ENCODE measurements at regions not wholly inside any gene's neighbourhood (a gene's known extent, or its start where the extent isn't known, plus 50 kb on each side); places are given as distances from the start of the nearest gene placed in this dataset.

- H3K9me2 ChIP-seq (replicated peaks; ENCODE audit: control insufficient read depth, low read length) = no peaks in the 10 kb centered on the region
- TF ChIP-seq EZH2phosphoT487 (IDR thresholded peaks at IDR 0.05; ENCODE audit: borderline replicate concordance, low read length) (no peak), CTCF (IDR thresholded peaks at IDR 0.05; ENCODE audit: low read depth, low read length, poor library complexity, severe bottlenecking) (no peak)
- H3K4me3 ChIP-seq (ENCODE audit: low read length) = no peak overlapping the region
- no peaks in the 10 kb centered on the region for H3K79me2 ChIP-seq (ENCODE audit: control insufficient read depth, low read length)
- H3K27ac ChIP-seq (ENCODE audit: low read depth, low read length) = no peak overlapping the region
- no peaks in the 10 kb centered on the region for H3K27me3 ChIP-seq (ENCODE audit: control insufficient read depth, low read length)
- no peaks in the 10 kb centered on the region for H3K4me1 ChIP-seq (ENCODE audit: control insufficient read depth, low read length)
- no peaks in the 10 kb centered on the region for H3K9me3 ChIP-seq (ENCODE audit: control insufficient read depth, insufficient read depth, low read length)
- no peaks in the 10 kb centered on the region for H4K20me1 ChIP-seq (ENCODE audit: control insufficient read depth, insufficient read depth, low read depth, low read length)
- H3F3A ChIP-seq (ENCODE audit: control insufficient read depth, insufficient read depth) = no peaks in the 10 kb centered on the region
- H3K4me2 ChIP-seq (ENCODE audit: low read length) = no peak overlapping the region
- H3K36me3 ChIP-seq (ENCODE audit: control insufficient read depth, low read length) = no peaks in the 10 kb centered on the region
Measured at GRCh38 chr1:5563861-5564577, 428.2 kb downstream of the NPHP4 start.

- H4K20me1 ChIP-seq (ENCODE audit: control insufficient read depth, insufficient read depth, low read depth, low read length) = no peaks in the 10 kb centered on the region
- H3K27ac ChIP-seq (ENCODE audit: low read depth, low read length) = no peak overlapping the region
- no peak overlapping the region for H3K4me2 ChIP-seq (ENCODE audit: low read length)
- no peaks in the 10 kb centered on the region for H3F3A ChIP-seq (ENCODE audit: control insufficient read depth, insufficient read depth)
- H3K4me3 ChIP-seq (ENCODE audit: low read length) = no peak overlapping the region
- H3K9me2 ChIP-seq (replicated peaks; ENCODE audit: control insufficient read depth, low read length) = no peaks in the 10 kb centered on the region
- H3K27me3 ChIP-seq (ENCODE audit: control insufficient read depth, low read length) = no peaks in the 10 kb centered on the region
- no peaks in the 10 kb centered on the region for H3K36me3 ChIP-seq (ENCODE audit: control insufficient read depth, low read length)
- H3K79me2 ChIP-seq (ENCODE audit: control insufficient read depth, low read length) = no peaks in the 10 kb centered on the region
- no peaks in the 10 kb centered on the region for H3K9me3 ChIP-seq (ENCODE audit: control insufficient read depth, insufficient read depth, low read length)
- TF ChIP-seq EZH2phosphoT487 (IDR thresholded peaks at IDR 0.05; ENCODE audit: borderline replicate concordance, low read length) = no peak
- no peak for TF ChIP-seq CTCF (IDR thresholded peaks at IDR 0.05; ENCODE audit: low read depth, low read length, poor library complexity, severe bottlenecking)
- no peaks in the 10 kb centered on the region for H3K4me1 ChIP-seq (ENCODE audit: control insufficient read depth, low read length)
Measured at GRCh38 chr1:5562769-5563168, 429.5 kb downstream of the NPHP4 start.

- Histone ChIP-seq H3F3A (ENCODE audit: control insufficient read depth, insufficient read depth) (no peaks in the 10 kb centered on the region), H3K79me2 (ENCODE audit: control insufficient read depth, low read length) (no peaks in the 10 kb centered on the region), H4K20me1 (ENCODE audit: control insufficient read depth, insufficient read depth, low read depth, low read length) (no peaks in the 10 kb centered on the region), H3K27me3 (ENCODE audit: control insufficient read depth, low read length) (no peaks in the 10 kb centered on the region), H3K9me3 (ENCODE audit: control insufficient read depth, insufficient read depth, low read length) (no peaks in the 10 kb centered on the region), H3K4me1 (ENCODE audit: control insufficient read depth, low read length) (no peaks in the 10 kb centered on the region), H3K4me2 (ENCODE audit: low read length) (no peak overlapping the region), H3K4me3 (ENCODE audit: low read length) (no peak overlapping the region), H3K9me2 (replicated peaks; ENCODE audit: control insufficient read depth, low read length) (no peaks in the 10 kb centered on the region), H3K27ac (ENCODE audit: low read depth, low read length) (no peak overlapping the region), H3K36me3 (ENCODE audit: control insufficient read depth, low read length) (no peaks in the 10 kb centered on the region)
- TF ChIP-seq EZH2phosphoT487 (IDR thresholded peaks at IDR 0.05; ENCODE audit: borderline replicate concordance, low read length) = no peak
Measured at GRCh38 chr1:5562331-5562730, 429.9 kb downstream of the NPHP4 start.

- Histone ChIP-seq H4K20me1 (ENCODE audit: control insufficient read depth, insufficient read depth, low read depth, low read length) (no peaks in the 10 kb centered on the region), H3K4me1 (ENCODE audit: control insufficient read depth, low read length) (no peaks in the 10 kb centered on the region), H3K4me2 (ENCODE audit: low read length) (no peak overlapping the region), H3K9me2 (replicated peaks; ENCODE audit: control insufficient read depth, low read length) (no peaks in the 10 kb centered on the region), H3F3A (ENCODE audit: control insufficient read depth, insufficient read depth) (no peaks in the 10 kb centered on the region), H3K27ac (ENCODE audit: low read depth, low read length) (no peak overlapping the region), H3K27me3 (ENCODE audit: control insufficient read depth, low read length) (no peaks in the 10 kb centered on the region), H3K4me3 (ENCODE audit: low read length) (no peak overlapping the region), H3K79me2 (ENCODE audit: control insufficient read depth, low read length) (no peaks in the 10 kb centered on the region), H3K36me3 (ENCODE audit: control insufficient read depth, low read length) (no peaks in the 10 kb centered on the region), H3K9me3 (ENCODE audit: control insufficient read depth, insufficient read depth, low read length) (no peaks in the 10 kb centered on the region)
- TF ChIP-seq EZH2phosphoT487 (IDR thresholded peaks at IDR 0.05; ENCODE audit: borderline replicate concordance, low read length) = no peak
- no peak for TF ChIP-seq CTCF (IDR thresholded peaks at IDR 0.05; ENCODE audit: low read depth, low read length, poor library complexity, severe bottlenecking)
Measured at GRCh38 chr1:5559078-5559477, 433.1 kb downstream of the NPHP4 start.

Measured in DOHH2 (cell line).